Right cardiac atrium (tissue), 5 donors: ENCODE measurements at regions not wholly inside any gene's neighbourhood (a gene's known extent, or its start where the extent isn't known, plus 50 kb on each side); places are given as distances from the start of the nearest gene placed in this dataset.
A peak's percentile ranks its signal among the peaks of the same experiment; 100 is the strongest.

ENCODE experiments used
- ATAC-seq, 2 donors: fragments of 200-7000 bp; cut with Tn5 transposase; one replicate each; pipeline versions ENCODE4 v1.8.0 to v1.9.1; 2020; ENCODE audit warnings: moderate library complexity in 2 of 2, mild to moderate bottlenecking in 1 of 2
- DNase-seq, 3 donors: peaks; one replicate each; pipeline ENCODE4 v3.0.0-alpha.2; 2020
- H3K27ac ChIP-seq: one replicate; pipeline ENCODE4 v1.5.1; 2013; ENCODE audit warnings: mild to moderate bottlenecking, low read length, control low read depth, moderate library complexity
- H3K27me3 ChIP-seq: one replicate; pipeline ENCODE4 v1.6.1; 2013; ENCODE audit not compliant: control insufficient read depth, insufficient read depth
- H3K4me1 ChIP-seq: one replicate; pipeline ENCODE4 v1.6.1; 2013; ENCODE audit warnings: low read length; ENCODE audit not compliant: control insufficient read depth, insufficient read depth
- H3K4me3 ChIP-seq: one replicate; pipeline ENCODE4 v1.5.1; 2013; ENCODE audit warnings: low read length, control low read depth
- H3K9me3 ChIP-seq: one replicate; pipeline ENCODE4 v1.6.1; 2013; ENCODE audit warnings: low read length; ENCODE audit not compliant: control insufficient read depth
- WGBS: extraction: QIAGEN DNeasy Blood & Tissue Kit; methylation state at CpG from one replicate; pipeline ENCODE4 v1.1.7; 2013; 5-methylcytosine and 5-hydroxymethylcytosine counted together
- intact Hi-C, 4 donors: fragments of 100-400 bp; cut with DNase I; formaldehyde crosslinking; loops; one replicate each; pipeline versions ENCODE4 v1.11.0 to v1.14.0; 2022 to 2023
- donor health status: healthy with polysubstance abuse.
- donor health status: DM: no; HTN: yes; CAD: no.
- donor health status: DM: no; HTN: no; CAD: no.
- donor health status: DM: no; HTN: yes; CAD: no; lungs with severe emphysema.
- donor health status: DM: yes; HTN: yes; CAD: no.

DNA sequence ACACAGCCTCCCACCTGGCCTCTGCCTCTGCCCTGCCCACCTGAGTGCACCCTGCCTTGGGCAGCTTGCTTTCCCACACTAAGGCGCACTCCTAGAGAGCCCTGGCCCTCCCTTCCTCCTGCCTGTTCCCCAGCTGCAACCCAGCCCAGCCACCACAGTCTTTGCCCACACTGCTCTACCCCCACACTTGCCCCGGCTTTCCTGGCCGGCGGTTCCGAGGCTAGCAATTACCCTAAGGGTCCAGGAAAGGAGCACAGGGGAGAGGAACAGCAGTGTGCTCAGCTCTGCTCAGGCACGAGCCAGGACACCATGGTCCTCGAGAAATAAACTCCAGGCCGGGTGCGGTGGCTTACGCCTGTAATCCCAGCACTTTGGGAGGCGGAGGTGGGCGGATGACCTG lies 237.8 kb upstream of the RAB6C start:
- 87% methylated on average over 12 of the region's 12 CpGs for WGBS

GRCh38 chr2:129742415-129743180 lies 236.9 kb upstream of the RAB6C start:
- DNase-seq (peak in 1 of 3 donors; percentile 42), ATAC-seq (no peak)
- H3K9me3 ChIP-seq, result no peaks in the 10 kb centered on the region
- intact Hi-C loops, result no loop called here
- H3K4me3 ChIP-seq, result no peak overlapping the region
- no peaks in the 10 kb centered on the region for H3K4me1 ChIP-seq
- no peaks in the 10 kb centered on the region for H3K27me3 ChIP-seq
- no peak overlapping the region for H3K27ac ChIP-seq
- 92% methylated on average over 23 of the region's 23 CpGs for WGBS

More for the DNA sequence above, 237.8 kb upstream of the RAB6C start:
- DNase-seq (peak in 1 of 3 donors; percentile 40), ATAC-seq (peak in 1 of 2 donors; percentile 35)
- Histone ChIP-seq H3K27ac (no peak overlapping the region), H3K4me1 (no peaks in the 10 kb centered on the region), H3K4me3 (no peak overlapping the region), H3K9me3 (no peaks in the 10 kb centered on the region), H3K27me3 (no peaks in the 10 kb centered on the region)
- intact Hi-C loops, result no loop called here

GRCh38 chr2:129744141-129744540 lies 235.3 kb upstream of the RAB6C start:
- intact Hi-C loops, result no loop called here
- Histone ChIP-seq H3K4me1 (no peaks in the 10 kb centered on the region), H3K9me3 (no peaks in the 10 kb centered on the region), H3K4me3 (no peak overlapping the region), H3K27ac (no peak overlapping the region), H3K27me3 (no peaks in the 10 kb centered on the region)
- ATAC-seq, result no peak
- no peak for DNase-seq
- 94% methylated on average over 7 of the region's 7 CpGs for WGBS

DNA sequence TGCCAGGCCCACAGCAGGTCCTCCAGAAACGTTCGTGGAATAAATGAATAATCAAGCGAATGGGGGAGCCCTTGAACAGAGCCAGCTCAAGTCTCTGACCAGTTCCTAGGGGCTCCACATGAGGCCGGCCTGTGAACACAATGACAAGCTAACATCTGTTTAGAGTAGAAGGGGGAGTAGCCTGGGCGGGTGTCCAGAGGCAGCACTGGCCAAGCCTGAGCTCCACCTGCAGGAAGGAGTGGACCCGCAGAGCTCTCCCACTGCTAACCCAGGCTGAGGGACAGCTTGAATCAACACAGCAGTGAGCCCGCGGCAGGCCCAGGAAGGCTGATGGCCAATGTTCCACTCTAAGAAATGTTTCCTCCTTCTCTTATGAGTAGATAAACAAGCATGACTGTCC lies 234.8 kb upstream of the RAB6C start:
- no peak for DNase-seq
- Histone ChIP-seq H3K4me3 (no peak overlapping the region), H3K9me3 (no peaks in the 10 kb centered on the region), H3K4me1 (no peaks in the 10 kb centered on the region), H3K27me3 (no peaks in the 10 kb centered on the region), H3K27ac (no peak overlapping the region)
- 52% methylated on average over 8 of the region's 8 CpGs for WGBS
- peak in 1 of 2 donors; percentile 41 for ATAC-seq
- intact Hi-C loops, result no loop called here

- intact Hi-C loops, result no loop called here
- H3K27ac ChIP-seq, result no peak overlapping the region
- no peak for ATAC-seq
- no peaks in the 10 kb centered on the region for H3K9me3 ChIP-seq
- no peaks in the 10 kb centered on the region for H3K4me1 ChIP-seq
- 86% methylated on average over 6 of the region's 6 CpGs for WGBS
- H3K27me3 ChIP-seq, result no peaks in the 10 kb centered on the region
- no peak for DNase-seq
- no peak overlapping the region for H3K4me3 ChIP-seq
Measured at GRCh38 chr2:129747500-129748125, 231.9 kb upstream of the RAB6C start.

DNA sequence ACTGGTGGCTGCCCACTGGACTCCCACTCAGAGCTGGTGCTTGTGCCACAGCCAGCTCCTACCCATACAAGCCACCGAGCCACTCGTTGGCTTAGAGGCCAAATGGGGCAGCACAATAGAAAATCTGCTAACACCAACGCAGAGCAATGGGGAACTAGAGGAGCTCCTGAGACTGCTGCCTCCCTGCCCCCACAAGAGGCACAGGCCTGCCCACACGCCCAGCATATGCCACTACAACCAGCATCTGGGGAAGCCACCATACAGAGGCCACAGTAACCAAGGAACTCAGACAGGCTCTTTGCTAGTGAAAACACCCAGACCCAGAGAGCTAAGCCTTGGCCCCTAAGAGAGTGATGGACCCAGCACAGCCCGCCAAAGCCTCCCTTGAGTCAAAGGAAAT lies 231.2 kb upstream of the RAB6C start:
- ATAC-seq, result no peak
- no peaks in the 10 kb centered on the region for H3K9me3 ChIP-seq
- no peak overlapping the region for H3K27ac ChIP-seq
- intact Hi-C loops, result no loop called here
- no peaks in the 10 kb centered on the region for H3K27me3 ChIP-seq
- H3K4me3 ChIP-seq, result no peak overlapping the region
- peak in 1 of 3 donors; percentile 45 for DNase-seq
- no peaks in the 10 kb centered on the region for H3K4me1 ChIP-seq
- 72% methylated on average over 5 of the region's 5 CpGs for WGBS

DNA sequence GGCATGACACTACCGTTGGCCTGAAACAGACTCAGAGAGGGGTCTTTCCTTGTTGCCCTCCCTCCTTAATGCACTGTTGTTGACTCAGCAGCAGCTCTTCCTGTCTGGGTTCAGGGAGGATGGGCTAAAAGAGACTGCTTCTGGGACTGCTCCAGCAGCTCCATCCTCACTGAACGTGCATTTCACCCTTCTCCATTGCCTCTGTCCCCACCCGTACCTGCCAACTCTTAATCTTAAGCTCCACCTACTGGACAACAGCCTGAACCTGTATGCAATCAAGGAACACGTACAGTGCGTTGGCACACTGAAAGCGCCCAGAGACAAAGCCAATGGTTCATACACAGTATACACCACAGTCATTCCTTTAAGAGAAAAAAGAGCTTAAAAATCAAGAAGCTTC lies 230.8 kb upstream of the RAB6C start:
- no peak for DNase-seq
- Histone ChIP-seq H3K4me3 (no peak overlapping the region), H3K27me3 (no peaks in the 10 kb centered on the region), H3K27ac (no peak overlapping the region), H3K9me3 (no peaks in the 10 kb centered on the region), H3K4me1 (no peaks in the 10 kb centered on the region)
- 34% methylated on average over 6 of the region's 6 CpGs for WGBS
- intact Hi-C loops, result no loop called here
- no peak for ATAC-seq

- 82% methylated on average over 1 of the region's 1 CpG for WGBS
- Histone ChIP-seq H3K27me3 (no peaks in the 10 kb centered on the region), H3K9me3 (no peaks in the 10 kb centered on the region), H3K27ac (no peak overlapping the region), H3K4me3 (no peak overlapping the region), H3K4me1 (no peaks in the 10 kb centered on the region)
- DNase-seq (no peak), ATAC-seq (no peak)
- intact Hi-C loops, result no loop called here
Measured at GRCh38 chr2:129751409-129751808, 228.1 kb upstream of the RAB6C start.

DNA sequence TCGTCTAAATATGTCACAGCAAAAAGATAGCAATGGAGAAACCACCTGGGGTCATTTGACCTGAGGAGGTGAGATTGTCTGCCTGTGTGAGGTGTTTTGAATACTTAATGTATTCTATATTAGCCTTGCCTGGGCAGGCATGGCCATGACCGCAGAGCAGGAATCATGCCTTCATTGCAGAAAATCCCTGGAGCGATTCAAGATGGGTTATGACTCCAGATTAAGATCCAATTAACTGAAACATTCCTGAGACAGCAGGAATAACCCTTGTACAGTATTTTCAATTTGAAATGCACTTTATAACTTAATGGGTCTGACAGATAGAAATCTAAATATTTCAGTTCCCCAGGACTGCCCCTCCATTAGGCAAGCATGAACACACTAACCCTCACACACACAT lies 227.3 kb upstream of the RAB6C start:
- Histone ChIP-seq H3K4me3 (no peak overlapping the region), H3K9me3 (no peaks in the 10 kb centered on the region), H3K27ac (no peak overlapping the region), H3K27me3 (no peaks in the 10 kb centered on the region), H3K4me1 (no peaks in the 10 kb centered on the region)
- no peak for DNase-seq
- no peak for ATAC-seq
- 90% methylated on average over 3 of the region's 3 CpGs for WGBS
- intact Hi-C loops, result no loop called here

DNA sequence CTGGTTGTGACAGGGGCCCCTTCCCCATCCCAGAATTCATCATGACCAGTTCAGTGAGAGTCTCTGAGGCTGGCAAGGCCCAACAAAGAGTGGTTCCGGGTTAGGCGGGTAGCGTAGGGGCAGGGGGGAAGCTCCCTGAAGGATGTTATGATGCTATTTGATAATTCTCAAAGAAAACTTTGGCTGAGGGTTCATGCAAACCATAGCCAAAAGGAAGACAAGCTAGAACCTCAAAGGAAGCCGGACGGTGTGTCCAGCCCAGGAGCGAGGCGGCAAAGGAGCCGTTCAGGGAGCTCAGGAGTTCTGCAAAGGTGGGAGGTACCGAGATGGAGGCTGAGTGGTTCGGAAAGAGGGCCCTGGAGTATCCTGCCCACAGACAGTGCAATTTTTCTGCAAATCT lies 226.8 kb upstream of the RAB6C start:
- DNase-seq (no peak), ATAC-seq (no peak)
- Histone ChIP-seq H3K4me1 (no peaks in the 10 kb centered on the region), H3K9me3 (no peaks in the 10 kb centered on the region), H3K4me3 (no peak overlapping the region), H3K27ac (no peak overlapping the region), H3K27me3 (no peaks in the 10 kb centered on the region)
- 88% methylated on average over 10 of the region's 10 CpGs for WGBS
- intact Hi-C loops, result no loop called here

DNA sequence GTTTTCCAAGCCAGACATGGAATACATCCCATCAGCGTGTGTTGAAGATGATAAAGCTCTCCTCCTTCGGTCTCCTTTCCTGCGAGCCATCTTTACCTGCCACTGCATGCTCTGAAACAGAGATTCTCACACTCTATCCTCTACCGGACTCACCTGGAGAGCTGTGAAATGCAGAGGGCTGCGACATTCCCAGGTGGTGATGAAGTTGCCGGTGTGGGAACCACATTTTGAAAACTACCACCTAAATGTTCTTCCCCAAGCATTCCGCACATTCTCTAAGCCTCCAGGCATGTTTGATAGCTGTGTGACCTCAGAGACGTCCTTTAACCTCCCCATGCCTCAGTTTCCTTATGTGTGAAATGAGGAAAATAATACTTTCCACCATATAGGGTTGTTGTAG lies 226.2 kb upstream of the RAB6C start:
- ATAC-seq, result no peak
- 74% methylated on average over 8 of the region's 8 CpGs for WGBS

More for the DNA sequence above, 226.2 kb upstream of the RAB6C start:
- Histone ChIP-seq H3K4me1 (no peaks in the 10 kb centered on the region), H3K27ac (no peak overlapping the region), H3K9me3 (no peaks in the 10 kb centered on the region), H3K4me3 (no peak overlapping the region), H3K27me3 (no peaks in the 10 kb centered on the region)
- DNase-seq, result no peak
- intact Hi-C loops, result no loop called here
